ENCODE measurements at regions not wholly inside any gene's neighbourhood (a gene's known extent, or its start where the extent isn't known, plus 50 kb on each side); places are given as distances from the start of the nearest gene placed in this dataset.
A peak's percentile ranks its signal among the peaks of the same experiment; 100 is the strongest.

GRCh38 chr2:11930211-11930761 lies 183.9 kb downstream of the LPIN1 start:
- ChIA-PET CTCF (no interaction called here), POLR2A (no interaction called here)
- peaks cover 1% of the 10 kb centered on the region for H3K27me3 Mint-ChIP-seq
- H3K27ac Mint-ChIP-seq: no peak overlapping the region
- H3K4me1 Mint-ChIP-seq (ENCODE audit: low read depth): peaks cover 12% of the 10 kb centered on the region
- H3K4me3 Mint-ChIP-seq: no peak overlapping the region
- peak; percentile 21 for DNase-seq
- no peaks in the 10 kb centered on the region for H3K9me3 Mint-ChIP-seq
- no peaks in the 10 kb centered on the region for H3K36me3 Mint-ChIP-seq
- intact Hi-C loops (cut with micrococcal nuclease): no loop called here

- Mint-ChIP-seq H3K4me1 (ENCODE audit: low read depth) (peaks cover 12% of the 10 kb centered on the region), H3K27ac (no peak overlapping the region), H3K27me3 (peaks cover 1% of the 10 kb centered on the region), H3K4me3 (no peak overlapping the region), H3K9me3 (no peaks in the 10 kb centered on the region), H3K36me3 (no peaks in the 10 kb centered on the region)
- DNase-seq: no peak
- intact Hi-C loops (cut with micrococcal nuclease): no loop called here
- CTCF ChIA-PET: no interaction called here
- POLR2A ChIA-PET: no interaction called here
Measured at GRCh38 chr2:11932048-11932512, 185.6 kb downstream of the LPIN1 start.

GRCh38 chr2:11932962-11933361 lies 186.5 kb downstream of the LPIN1 start:
- Mint-ChIP-seq H3K36me3 (no peaks in the 10 kb centered on the region), H3K9me3 (no peaks in the 10 kb centered on the region), H3K4me1 (ENCODE audit: low read depth) (peaks cover 12% of the 10 kb centered on the region), H3K27me3 (peaks cover 1% of the 10 kb centered on the region), H3K4me3 (no peak overlapping the region), H3K27ac (no peak overlapping the region)
- DNase-seq: no peak
- intact Hi-C loops (cut with micrococcal nuclease): no loop called here
- POLR2A ChIA-PET: no interaction called here
- CTCF ChIA-PET: no interaction called here

GRCh38 chr2:11933854-11934253 lies 187.4 kb downstream of the LPIN1 start:
- no peaks in the 10 kb centered on the region for H3K27me3 Mint-ChIP-seq
- no peak overlapping the region for H3K4me3 Mint-ChIP-seq
- H3K36me3 Mint-ChIP-seq: no peaks in the 10 kb centered on the region
- intact Hi-C loops (cut with micrococcal nuclease): no loop called here
- DNase-seq: no peak
- H3K9me3 Mint-ChIP-seq: no peaks in the 10 kb centered on the region
- ChIA-PET CTCF (no interaction called here), POLR2A (no interaction called here)
- no peak overlapping the region for H3K27ac Mint-ChIP-seq
- H3K4me1 Mint-ChIP-seq (ENCODE audit: low read depth): peaks cover 12% of the 10 kb centered on the region

GRCh38 chr2:11936761-11937160 lies 190.3 kb downstream of the LPIN1 start:
- no peak for DNase-seq
- Mint-ChIP-seq H3K36me3 (no peaks in the 10 kb centered on the region), H3K4me3 (no peak overlapping the region), H3K4me1 (ENCODE audit: low read depth) (peaks cover 5% of the 10 kb centered on the region), H3K27ac (no peak overlapping the region), H3K27me3 (no peaks in the 10 kb centered on the region), H3K9me3 (no peaks in the 10 kb centered on the region)
- intact Hi-C loops (cut with micrococcal nuclease): no loop called here
- CTCF ChIA-PET: no interaction called here
- POLR2A ChIA-PET: no interaction called here

GRCh38 chr2:11938196-11938595 lies 191.8 kb downstream of the LPIN1 start:
- Mint-ChIP-seq H3K27me3 (no peaks in the 10 kb centered on the region), H3K9me3 (no peaks in the 10 kb centered on the region), H3K27ac (no peak overlapping the region), H3K36me3 (no peaks in the 10 kb centered on the region), H3K4me3 (no peak overlapping the region), H3K4me1 (ENCODE audit: low read depth) (no peaks in the 10 kb centered on the region)
- intact Hi-C loops (cut with micrococcal nuclease): no loop called here
- ChIA-PET CTCF (no interaction called here), POLR2A (no interaction called here)
- no peak for DNase-seq

- no peak overlapping the region for H3K27ac Mint-ChIP-seq
- ChIA-PET CTCF (no interaction called here), POLR2A (no interaction called here)
- no peak for DNase-seq
- no peaks in the 10 kb centered on the region for H3K27me3 Mint-ChIP-seq
- peaks cover 2% of the 10 kb centered on the region for H3K4me1 Mint-ChIP-seq (ENCODE audit: low read depth)
- intact Hi-C loops (cut with micrococcal nuclease): no loop called here
- no peak overlapping the region for H3K4me3 Mint-ChIP-seq
- no peaks in the 10 kb centered on the region for H3K36me3 Mint-ChIP-seq
- H3K9me3 Mint-ChIP-seq: no peaks in the 10 kb centered on the region
Measured at GRCh38 chr2:11939523-11939922, 193.1 kb downstream of the LPIN1 start.

- Mint-ChIP-seq H3K4me3 (no peak overlapping the region), H3K4me1 (ENCODE audit: low read depth) (peaks cover 9% of the 10 kb centered on the region), H3K36me3 (no peaks in the 10 kb centered on the region), H3K27ac (no peak overlapping the region), H3K27me3 (no peaks in the 10 kb centered on the region), H3K9me3 (no peaks in the 10 kb centered on the region)
- ChIA-PET CTCF (no interaction called here), POLR2A (no interaction called here)
- no peak for DNase-seq
- intact Hi-C loops (cut with micrococcal nuclease): no loop called here
Measured at GRCh38 chr2:11940121-11940743, 193.8 kb downstream of the LPIN1 start.

GRCh38 chr2:11940799-11941198 lies 194.4 kb downstream of the LPIN1 start:
- DNase-seq: no peak
- Mint-ChIP-seq H3K9me3 (no peaks in the 10 kb centered on the region), H3K27me3 (no peaks in the 10 kb centered on the region), H3K4me1 (ENCODE audit: low read depth) (peaks cover 12% of the 10 kb centered on the region), H3K36me3 (no peaks in the 10 kb centered on the region), H3K4me3 (no peak overlapping the region), H3K27ac (no peak overlapping the region)
- POLR2A ChIA-PET: no interaction called here
- CTCF ChIA-PET: no interaction called here
- intact Hi-C loops (cut with micrococcal nuclease): no loop called here

- Mint-ChIP-seq H3K27ac (no peak overlapping the region), H3K36me3 (no peaks in the 10 kb centered on the region), H3K4me3 (no peak overlapping the region), H3K9me3 (no peaks in the 10 kb centered on the region), H3K27me3 (no peaks in the 10 kb centered on the region), H3K4me1 (ENCODE audit: low read depth) (peaks cover 12% of the 10 kb centered on the region)
- POLR2A ChIA-PET: no interaction called here
- CTCF ChIA-PET: no interaction called here
- no peak for DNase-seq
- intact Hi-C loops (cut with micrococcal nuclease): no loop called here
Measured at GRCh38 chr2:11941201-11942177, 195.1 kb downstream of the LPIN1 start.

- ChIA-PET CTCF (no interaction called here), POLR2A (no interaction called here)
- Mint-ChIP-seq H3K4me3 (no peak overlapping the region), H3K4me1 (ENCODE audit: low read depth) (peaks cover 12% of the 10 kb centered on the region), H3K27ac (no peak overlapping the region), H3K9me3 (no peaks in the 10 kb centered on the region), H3K27me3 (no peaks in the 10 kb centered on the region), H3K36me3 (no peaks in the 10 kb centered on the region)
- no peak for DNase-seq
- intact Hi-C loops (cut with micrococcal nuclease): no loop called here
Measured at GRCh38 chr2:11942178-11942569, 195.7 kb downstream of the LPIN1 start.

GRCh38 chr2:11944311-11944710 lies 197.9 kb downstream of the LPIN1 start:
- Mint-ChIP-seq H3K4me1 (ENCODE audit: low read depth) (peaks cover 12% of the 10 kb centered on the region), H3K4me3 (no peak overlapping the region), H3K27ac (no peak overlapping the region), H3K9me3 (no peaks in the 10 kb centered on the region), H3K27me3 (no peaks in the 10 kb centered on the region), H3K36me3 (no peaks in the 10 kb centered on the region)
- DNase-seq: no peak
- ChIA-PET POLR2A (no interaction called here), CTCF (no interaction called here)
- intact Hi-C loops (cut with micrococcal nuclease): loop anchor here (2.0 kb wide), 2 partner anchors 350 to 772 kb away; partner anchors contain the start of gene TRIB2

Measured in activated CD4-positive, alpha-beta memory T cell treated with anti-CD3 and anti-CD28 coated beads for 36 hours (primary cell).